ENCODE measurements at regions not wholly inside any gene's neighbourhood (a gene's known extent, or its start where the extent isn't known, plus 50 kb on each side); places are given as distances from the start of the nearest gene placed in this dataset.

DNA sequence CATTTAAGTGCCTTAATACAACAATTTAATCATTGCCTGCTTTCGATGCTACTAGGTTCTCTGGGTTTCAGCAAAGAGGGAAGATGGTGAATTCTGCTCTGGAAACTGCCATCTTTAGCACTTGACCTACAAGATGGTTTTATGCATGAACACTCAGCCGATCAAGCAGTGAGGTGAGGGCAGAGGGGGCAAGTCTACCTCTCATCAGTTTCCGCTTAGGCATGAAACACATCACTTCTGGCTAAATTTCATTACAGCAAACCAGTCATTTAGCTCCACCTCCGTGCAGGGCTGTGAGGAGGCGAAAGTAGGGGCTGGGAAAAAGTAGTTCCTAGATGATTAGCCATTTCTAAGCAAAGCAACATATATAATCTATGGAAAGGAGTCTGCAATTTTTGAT, 1018.0 kb downstream of the CDH18 start:
- DNase-seq (ENCODE audit: low spot score), result no peak
- ATAC-seq (ENCODE audit: low FRiP score), result no peak
- TF ChIP-seq, protein P1, sequence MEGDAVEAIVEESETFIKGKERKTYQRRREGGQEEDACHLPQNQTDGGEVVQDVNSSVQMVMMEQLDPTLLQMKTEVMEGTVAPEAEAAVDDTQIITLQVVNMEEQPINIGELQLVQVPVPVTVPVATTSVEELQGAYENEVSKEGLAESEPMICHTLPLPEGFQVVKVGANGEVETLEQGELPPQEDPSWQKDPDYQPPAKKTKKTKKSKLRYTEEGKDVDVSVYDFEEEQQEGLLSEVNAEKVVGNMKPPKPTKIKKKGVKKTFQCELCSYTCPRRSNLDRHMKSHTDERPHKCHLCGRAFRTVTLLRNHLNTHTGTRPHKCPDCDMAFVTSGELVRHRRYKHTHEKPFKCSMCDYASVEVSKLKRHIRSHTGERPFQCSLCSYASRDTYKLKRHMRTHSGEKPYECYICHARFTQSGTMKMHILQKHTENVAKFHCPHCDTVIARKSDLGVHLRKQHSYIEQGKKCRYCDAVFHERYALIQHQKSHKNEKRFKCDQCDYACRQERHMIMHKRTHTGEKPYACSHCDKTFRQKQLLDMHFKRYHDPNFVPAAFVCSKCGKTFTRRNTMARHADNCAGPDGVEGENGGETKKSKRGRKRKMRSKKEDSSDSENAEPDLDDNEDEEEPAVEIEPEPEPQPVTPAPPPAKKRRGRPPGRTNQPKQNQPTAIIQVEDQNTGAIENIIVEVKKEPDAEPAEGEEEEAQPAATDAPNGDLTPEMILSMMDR (IDR thresholded peaks at IDR 0.05), result no peak

- TF ChIP-seq, protein P1 (IDR thresholded peaks at IDR 0.05), result no peak
- no peak for ATAC-seq (ENCODE audit: low FRiP score)
- no peak for DNase-seq (ENCODE audit: low spot score)
Measured at GRCh38 chr5:18972177-18972576, 1015.8 kb downstream of the CDH18 start.

- ATAC-seq (ENCODE audit: low FRiP score), result no peak
- TF ChIP-seq, protein P1 (IDR thresholded peaks at IDR 0.05), result no peak
- DNase-seq (ENCODE audit: low spot score), result no peak
Measured at GRCh38 chr5:18975624-18976023, 1012.4 kb downstream of the CDH18 start.

GRCh38 chr5:18977880-18978279, 1010.1 kb downstream of the CDH18 start:
- no peak for DNase-seq (ENCODE audit: low spot score)
- TF ChIP-seq, protein P1 (IDR thresholded peaks at IDR 0.05), result no peak
- no peak for ATAC-seq (ENCODE audit: low FRiP score)

DNA sequence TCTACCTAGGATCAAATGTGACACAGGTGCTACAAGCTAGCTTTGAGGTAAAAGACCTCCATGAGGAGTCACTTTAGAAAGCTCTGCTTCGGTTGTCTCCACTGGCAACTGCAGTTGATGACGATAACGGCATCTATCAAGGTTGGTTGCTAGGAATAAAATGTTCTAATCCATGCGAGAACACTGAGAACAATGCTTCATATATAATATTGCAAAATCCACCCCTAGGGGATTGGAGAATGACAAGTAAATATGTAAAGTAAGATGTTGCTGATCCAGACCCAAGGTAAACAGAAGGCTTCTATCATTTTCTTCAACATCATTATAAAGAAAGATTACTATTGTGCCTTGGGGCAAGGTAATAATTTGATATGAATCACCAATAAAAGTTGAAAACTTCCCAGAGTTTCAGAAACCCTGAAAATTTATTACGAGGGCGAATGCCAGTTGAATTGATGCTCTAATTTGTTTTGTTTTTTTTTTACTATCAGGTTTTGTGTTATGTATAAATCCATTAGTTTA, 1003.4 kb downstream of the CDH18 start:
- TF ChIP-seq, protein P1 (IDR thresholded peaks at IDR 0.05), result no peak
- no peak for ATAC-seq (ENCODE audit: low FRiP score)
- no peak for DNase-seq (ENCODE audit: low spot score)

- DNase-seq (ENCODE audit: low spot score) (no peak), ATAC-seq (ENCODE audit: low FRiP score) (no peak)
- TF ChIP-seq, protein P1 (IDR thresholded peaks at IDR 0.05), result no peak
Measured at GRCh38 chr5:18985171-18985758, 1002.7 kb downstream of the CDH18 start.

DNA sequence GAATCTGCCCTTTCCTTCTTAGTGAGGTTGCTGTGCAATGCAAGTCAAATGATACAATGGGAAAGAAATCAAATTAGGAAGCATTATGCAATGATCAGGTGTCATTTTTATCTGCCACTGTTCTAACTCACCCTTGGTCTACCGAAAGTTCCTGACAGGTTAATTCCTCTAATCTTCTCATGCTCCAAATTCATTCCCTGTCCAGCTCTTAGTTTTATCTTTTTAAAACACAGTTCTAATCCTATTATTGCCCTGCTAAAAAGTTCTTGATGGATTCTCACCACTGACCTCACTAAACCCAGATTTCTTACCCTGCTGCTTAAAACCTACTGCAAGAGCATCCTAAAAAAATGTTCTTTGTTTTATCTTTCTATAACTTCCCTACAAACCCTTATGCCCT, 1000.9 kb downstream of the CDH18 start:
- DNase-seq (ENCODE audit: low spot score), result no peak
- ATAC-seq (ENCODE audit: low FRiP score), result no peak
- TF ChIP-seq, protein P1 (IDR thresholded peaks at IDR 0.05), result no peak

Data from omental fat pad (tissue), 3 donors.